HG03378 (cell line): ENCODE measurements at regions not wholly inside any gene's neighbourhood (a gene's known extent, or its start where the extent isn't known, plus 50 kb on each side); places are given as distances from the start of the nearest gene placed in this dataset.

ENCODE experiments used
- ATAC-seq: cut with Tn5 transposase; IDR thresholded peaks from one replicate; pipeline ENCODE4 v1.9.1; 2021; ENCODE audit warnings: mild to moderate bottlenecking, moderate library complexity; ENCODE audit not compliant: unreplicated experiment

GRCh38 chr17:69878661-69879060, 196.4 kb upstream of the KCNJ16 start:
- no peak for ATAC-seq

DNA sequence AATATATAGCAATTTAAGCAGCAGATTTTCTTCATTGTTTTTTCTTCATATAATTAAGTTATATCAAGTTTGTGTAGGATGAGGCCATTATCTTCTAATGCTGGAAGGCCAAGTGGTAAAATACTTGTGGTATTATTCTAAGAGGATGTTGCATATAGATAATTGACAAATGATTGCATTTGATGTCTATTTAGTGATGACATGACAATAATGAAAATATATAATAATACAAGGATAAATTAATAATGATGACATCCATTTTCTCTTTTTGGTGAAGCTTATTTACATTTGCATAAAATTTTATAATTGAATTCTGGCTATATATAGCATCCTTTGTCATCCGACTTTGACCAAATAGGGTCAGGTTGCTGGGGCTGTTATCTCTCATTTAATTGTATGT, 195.4 kb upstream of the KCNJ16 start:
- no peak for ATAC-seq

GRCh38 chr17:69880591-69881112, 194.4 kb upstream of the KCNJ16 start:
- ATAC-seq, result no peak

- no peak for ATAC-seq
These were observed 192.7 kb upstream of the KCNJ16 start for GRCh38 chr17:69882281-69882680.

- ATAC-seq, result no peak
These were observed 191.9 kb upstream of the KCNJ16 start for GRCh38 chr17:69883120-69883519.

DNA sequence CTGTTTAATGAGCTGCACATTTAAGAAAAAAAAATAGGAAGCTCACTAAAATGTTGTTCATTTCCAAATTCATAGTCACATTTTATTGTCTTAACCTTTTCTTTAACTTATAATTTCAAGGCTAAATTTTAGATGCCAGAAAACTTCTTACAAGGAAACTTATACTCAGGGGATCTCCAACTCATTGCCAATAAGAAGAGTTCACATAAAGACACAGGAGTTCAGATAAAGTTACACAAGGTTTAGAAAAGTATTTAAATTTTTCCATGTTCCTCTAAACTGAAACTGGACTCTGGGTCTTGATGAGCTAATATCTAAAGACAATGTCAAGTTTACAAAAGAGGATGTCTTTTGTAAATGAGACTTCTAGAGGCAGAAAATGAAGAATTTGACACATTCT, 190.7 kb upstream of the KCNJ16 start:
- no peak for ATAC-seq

- ATAC-seq, result no peak
These were observed 190.2 kb upstream of the KCNJ16 start for GRCh38 chr17:69884846-69885245.

DNA sequence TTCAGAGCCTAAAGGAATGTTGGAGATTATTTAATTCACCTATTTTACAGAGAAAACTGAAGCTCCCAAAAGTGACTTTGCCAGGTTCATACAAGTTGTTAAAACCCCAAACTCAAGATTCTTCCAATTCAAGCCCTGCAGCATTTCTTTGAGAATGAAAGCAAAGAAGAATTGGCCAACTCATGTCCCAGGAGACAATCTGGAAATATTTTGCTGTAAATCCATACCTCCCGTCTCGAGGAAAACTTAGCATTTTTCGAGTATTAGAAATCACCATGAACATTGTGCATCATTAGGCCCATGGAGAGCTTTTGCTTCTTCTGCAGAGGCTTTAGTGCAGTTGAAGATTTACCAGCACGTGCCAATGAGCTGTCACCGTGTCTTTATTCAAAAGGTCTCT, 176.4 kb upstream of the KCNJ16 start:
- ATAC-seq, result no peak

DNA sequence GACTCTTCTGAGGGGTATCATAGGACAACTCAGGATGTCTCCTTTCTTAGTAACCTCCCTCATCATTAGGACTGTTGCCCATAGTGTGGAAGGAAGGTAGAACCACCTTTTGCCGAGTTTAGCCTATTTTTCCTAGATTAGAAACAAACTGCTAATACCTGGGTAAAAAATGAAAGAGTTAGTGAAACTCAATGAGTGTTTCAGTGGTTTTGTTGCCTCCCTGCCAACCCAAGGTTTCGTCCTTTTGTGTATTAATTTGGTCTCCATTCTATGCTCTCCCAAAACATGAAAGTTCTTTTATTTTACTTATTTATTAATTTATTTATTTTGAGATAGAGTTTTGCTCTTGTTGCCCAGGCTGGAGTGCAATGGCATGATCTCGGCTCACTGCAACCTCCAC, 174.9 kb upstream of the KCNJ16 start:
- no peak for ATAC-seq

DNA sequence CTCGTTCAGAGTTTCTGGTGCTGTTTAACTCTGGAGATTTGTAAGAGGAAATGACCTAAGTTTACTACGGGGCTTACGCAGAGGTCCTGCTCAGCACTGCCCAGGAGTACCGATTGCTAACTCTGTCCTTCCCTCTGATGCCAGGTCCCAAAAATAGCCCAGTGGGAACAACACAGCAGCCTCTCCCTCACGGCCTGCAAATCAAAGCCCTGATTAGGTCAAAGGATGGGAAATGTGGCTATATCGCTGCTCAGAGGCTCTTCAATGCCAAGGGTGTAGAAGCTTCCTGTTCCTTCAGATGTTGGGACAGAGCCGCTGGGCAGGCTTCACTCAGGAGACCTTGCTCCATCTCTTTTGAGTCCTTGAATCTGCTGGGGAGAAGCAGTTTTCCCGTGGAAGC, 174.2 kb upstream of the KCNJ16 start:
- no peak for ATAC-seq

DNA sequence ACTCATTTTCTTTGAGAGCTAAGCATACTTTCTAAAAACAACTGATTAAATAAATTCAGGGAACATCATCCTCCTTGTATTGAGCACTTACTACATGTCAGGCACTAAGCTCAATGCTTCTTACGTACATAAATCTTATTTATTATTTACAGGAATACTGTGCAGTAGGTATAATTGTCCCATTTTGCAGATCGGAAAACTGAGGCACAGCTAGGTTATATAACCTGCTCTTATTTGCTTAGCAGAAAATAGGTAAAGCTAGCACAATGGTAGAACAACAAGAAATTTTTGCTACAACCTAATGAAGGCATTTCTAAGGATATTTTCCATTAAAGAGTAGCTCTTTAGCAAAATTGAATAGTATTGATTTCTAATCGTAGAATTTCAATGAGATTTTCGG, 168.7 kb upstream of the KCNJ16 start:
- ATAC-seq, result no peak

GRCh38 chr17:69907132-69907847, 167.7 kb upstream of the KCNJ16 start:
- no peak for ATAC-seq

- no peak for ATAC-seq
These were observed 166.2 kb upstream of the KCNJ16 start for GRCh38 chr17:69908626-69909368.

- ATAC-seq, result no peak
These were observed 165.6 kb upstream of the KCNJ16 start for GRCh38 chr17:69909389-69909788.

DNA sequence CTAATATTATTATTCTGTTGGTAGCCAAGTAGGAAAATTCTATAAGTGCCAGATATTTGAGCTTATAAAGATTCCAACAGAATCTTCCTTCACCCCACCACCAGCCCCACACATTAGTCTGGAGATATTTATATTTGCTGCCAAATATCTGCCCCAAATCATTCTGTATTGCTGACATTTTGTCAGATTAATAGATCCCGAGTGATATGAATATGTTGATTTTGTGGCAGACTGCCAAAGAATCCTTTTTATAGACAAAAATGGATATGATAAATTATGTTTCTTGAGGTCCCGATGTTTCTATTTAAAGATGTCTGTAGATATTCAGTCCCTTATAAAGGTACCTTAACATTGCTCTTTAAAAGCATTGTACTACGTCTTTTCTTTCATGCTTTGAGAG, 162.2 kb upstream of the KCNJ16 start:
- no peak for ATAC-seq

- ATAC-seq, result no peak
These were observed 161.8 kb upstream of the KCNJ16 start for GRCh38 chr17:69913216-69913615.

- ATAC-seq, result no peak
These were observed 161.4 kb upstream of the KCNJ16 start for GRCh38 chr17:69913616-69914015.

DNA sequence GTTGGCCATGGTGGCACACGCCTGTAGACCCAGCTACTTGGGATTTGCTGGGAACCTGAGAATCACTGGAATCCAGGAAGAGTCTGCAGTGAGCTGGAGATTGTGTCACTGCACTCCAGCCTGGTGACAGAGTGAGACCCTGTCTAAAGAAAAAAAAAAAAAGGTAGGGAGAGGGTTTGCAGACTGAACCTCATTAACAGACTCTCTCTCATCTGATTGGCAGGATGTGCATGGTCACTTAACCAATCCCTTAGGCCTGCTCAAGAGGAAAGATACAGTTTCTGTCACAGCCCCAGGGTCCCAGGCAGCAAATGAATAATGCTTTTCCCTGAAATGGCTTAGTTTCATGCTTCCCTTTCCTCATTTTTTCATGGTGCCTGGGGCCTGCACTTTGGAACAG, 160.5 kb upstream of the KCNJ16 start:
- no peak for ATAC-seq

DNA sequence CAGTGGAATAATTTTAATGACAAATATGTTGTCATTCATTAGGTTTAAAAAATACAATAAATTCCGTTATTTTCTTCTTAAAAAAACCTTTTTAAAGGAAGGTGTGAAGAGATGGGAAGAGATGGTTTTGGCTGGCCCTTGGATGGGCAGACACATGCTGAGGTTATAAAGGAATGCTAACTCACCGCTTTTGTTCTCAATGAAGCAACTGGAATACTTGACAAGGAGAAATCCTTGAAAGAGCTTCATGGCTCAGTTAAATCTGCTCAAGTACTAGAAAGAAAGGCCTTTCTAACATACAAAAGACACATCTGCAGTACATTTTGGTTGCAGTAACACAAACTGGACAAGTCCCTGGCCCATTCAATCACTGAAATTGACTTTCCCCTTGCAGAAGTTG, 158.3 kb upstream of the KCNJ16 start:
- ATAC-seq, result no peak

- ATAC-seq, result no peak
These were observed 156.9 kb upstream of the KCNJ16 start for GRCh38 chr17:69918164-69918563.

DNA sequence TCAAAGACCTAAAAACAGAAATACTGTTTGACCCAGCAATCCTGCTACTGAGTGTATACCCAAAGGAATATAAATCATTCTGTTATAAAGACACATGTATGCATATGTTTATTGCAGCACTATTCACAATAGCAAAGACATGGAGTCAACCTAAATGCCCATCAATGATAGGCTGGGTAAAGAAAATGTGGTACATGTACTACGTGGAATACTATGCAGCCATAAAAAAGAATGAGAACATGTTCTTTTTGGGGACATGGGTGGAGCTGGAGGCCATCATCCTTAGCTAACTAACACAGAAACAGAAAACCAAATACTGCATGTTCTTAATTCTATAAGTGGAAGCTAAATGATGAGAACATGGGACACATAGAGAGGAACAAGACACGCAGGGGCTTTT, 155.2 kb upstream of the KCNJ16 start:
- no peak for ATAC-seq

DNA sequence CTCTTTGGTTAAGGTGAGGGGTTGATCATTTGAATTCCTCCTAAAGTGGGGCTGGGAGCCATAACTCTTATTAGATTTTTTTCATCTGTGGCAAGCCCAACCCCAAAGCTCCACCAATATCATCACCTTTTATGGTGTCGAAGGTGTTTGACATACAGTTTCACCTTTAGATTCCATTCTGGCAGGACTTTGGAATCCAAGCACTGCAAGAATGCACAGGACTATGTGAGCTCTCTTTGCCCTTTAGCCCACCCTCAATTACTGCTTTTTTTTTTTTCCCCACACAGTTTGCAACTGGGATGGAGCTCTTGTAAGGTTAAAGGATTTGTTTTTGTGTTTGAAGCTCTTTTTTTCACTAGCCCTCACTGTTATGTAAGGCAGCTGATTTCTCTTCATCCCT, 154.0 kb upstream of the KCNJ16 start:
- no peak for ATAC-seq
